Psoas muscle (tissue), 7 donors: ENCODE measurements at regions not wholly inside any gene's neighbourhood (a gene's known extent, or its start where the extent isn't known, plus 50 kb on each side); places are given as distances from the start of the nearest gene placed in this dataset.
A peak's percentile ranks its signal among the peaks of the same experiment; 100 is the strongest.

ENCODE experiments used
- ATAC-seq, 4 donors: fragments of 200-7000 bp; cut with Tn5 transposase; one replicate each; pipeline ENCODE4 v1.9.1; 2020; ENCODE audit warnings: moderate library complexity in 3 of 4, mild to moderate bottlenecking in 2 of 4
- DNase-seq, 2 donors: peaks; one replicate each; pipeline ENCODE4 v3.0.0-alpha.2; 2020
- H3K27ac ChIP-seq: fragments of 200-600 bp; one replicate; pipeline ENCODE4 v1.8.0; 2022
- H3K27me3 ChIP-seq, 3 donors: fragments of 200-600 bp in 1 of 3; one replicate each; pipeline versions ENCODE4 v1.6.1 to v1.8.0; 2013 to 2022; ENCODE audit warnings: low read length in 2 of 3, mild to moderate bottlenecking in 2 of 3, moderate library complexity in 1 of 3; ENCODE audit not compliant: insufficient read depth in 3 of 3
- H3K36me3 ChIP-seq, 2 donors: fragments of 200-600 bp in 1 of 2; one replicate each; pipeline versions ENCODE4 v1.6.1 to v1.8.0; 2013 to 2022; ENCODE audit warnings: low read depth in 1 of 2, mild to moderate bottlenecking in 1 of 2, moderate library complexity in 1 of 2; ENCODE audit not compliant: insufficient read depth in 1 of 2
- H3K4me1 ChIP-seq: fragments of 200-600 bp; one replicate; pipeline ENCODE4 v1.8.0; 2022
- H3K4me3 ChIP-seq: fragments of 200-600 bp; one replicate; pipeline ENCODE4 v1.8.0; 2022; ENCODE audit warnings: mild to moderate bottlenecking
- H3K9me3 ChIP-seq: fragments of 200-600 bp; one replicate; pipeline ENCODE4 v1.8.0; 2022
- CTCF ChIP-seq: fragments of 200-600 bp; IDR thresholded peaks from one replicate; pipeline ENCODE4 v1.8.0; 2022; ENCODE audit warnings: antibody characterized with exemption
- WGBS, 3 donors: extraction: QIAGEN DNeasy Blood & Tissue Kit; methylation state at CpG; one replicate each; pipeline versions ENCODE4 v1.1.6 to v1.1.7; 2013; 5-methylcytosine and 5-hydroxymethylcytosine counted together
- intact Hi-C, 2 donors: fragments of 100-400 bp; cut with DNase I; formaldehyde crosslinking; loops; one replicate each; pipeline versions ENCODE4 v1.11.0 to v1.14.2; 2022
- donor health status: healthy with polysubstance abuse.
- donor health status: DM: no; HTN: no; CAD: no; lungs with moderate emphysema.
- donor health status: Bipolar disorder and iron deficiency.
- donor health status: healthy.
- donor health status: DM: yes; HTN: yes; CAD: no.
- donor health status: DM: no; HTN: no; CAD: no.
- donor health status: DM: yes; HTN: yes; CAD: no.

GRCh38 chr2:163348857-163349380 lies 386.9 kb downstream of the FIGN start:
- Histone ChIP-seq H3K9me3 (no peaks in the 10 kb centered on the region), H3K4me3 (peak overlapping the region; percentile 61), H3K4me1 (peaks cover 2% of the 10 kb centered on the region), H3K27ac (peak overlapping the region; percentile 74), H3K36me3 (no peaks in the 10 kb centered on the region), H3K27me3 (no peaks in the 10 kb centered on the region)
- WGBS, 3 donors: 61 to 65% (median 63%) methylated on average over 8 of the region's 8 CpGs
- intact Hi-C loops: loop anchor here (5.0 to 10.0 kb wide), 4 partner anchors 116 to 716 kb away; partner anchors contain the start of gene FIGN (in 1 of the 2)
- ATAC-seq: peak in 2 of 4 donors; percentile 54 to 63
- no peak for TF ChIP-seq CTCF
- no peak for DNase-seq

DNA sequence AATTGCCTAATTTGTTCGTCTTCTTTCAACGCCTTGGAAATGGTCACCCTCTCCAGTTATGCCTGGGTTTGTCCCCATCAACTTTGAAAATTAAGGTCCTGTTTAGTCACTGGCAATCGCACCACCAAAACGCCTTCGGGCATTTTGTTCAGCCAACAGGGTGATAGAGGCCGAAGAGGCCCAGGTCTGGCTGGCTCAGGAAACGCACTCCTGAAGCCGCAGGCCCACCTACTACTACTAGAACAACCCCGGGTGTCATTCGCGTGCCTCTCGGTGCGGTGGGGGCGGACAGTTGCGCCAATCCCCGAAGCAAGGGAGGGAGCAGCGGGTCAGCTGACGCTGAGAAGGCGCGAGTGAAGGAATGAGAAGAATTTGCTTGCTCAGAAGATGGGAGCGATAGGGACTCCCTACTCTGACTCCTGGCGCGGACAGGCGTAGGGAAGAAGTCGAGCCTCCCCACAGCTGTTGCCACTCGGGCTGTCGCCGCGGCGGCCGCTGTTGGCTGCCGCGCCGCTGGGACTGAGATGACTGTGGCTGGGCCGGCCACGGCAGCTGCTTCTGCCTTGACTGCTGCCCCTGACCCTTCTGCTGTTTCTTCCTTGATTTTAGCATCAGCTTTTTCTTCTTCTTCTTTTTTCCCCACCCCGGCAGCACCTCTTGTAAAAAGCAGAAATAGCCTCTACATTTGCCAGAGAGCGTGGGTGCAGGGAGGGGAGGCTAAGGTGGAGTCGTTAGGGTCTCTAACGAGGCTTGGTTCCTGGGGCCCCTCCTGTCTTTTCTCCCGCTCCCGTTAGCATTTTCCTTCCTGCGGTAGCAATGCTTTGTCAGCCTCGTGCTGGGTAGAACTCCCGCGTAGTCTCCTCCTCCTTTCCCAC lies 387.6 kb downstream of the FIGN start:
- Histone ChIP-seq H3K27ac (peak overlapping the region; percentile 74), H3K9me3 (no peaks in the 10 kb centered on the region), H3K4me1 (peaks cover 2% of the 10 kb centered on the region), H3K36me3 (no peaks in the 10 kb centered on the region), H3K27me3 (no peaks in the 10 kb centered on the region), H3K4me3 (peak overlapping the region; percentile 61)
- 10 to 13% (median 11%) methylated on average over 46 of the region's 46 CpGs for WGBS, 3 donors
- intact Hi-C loops: loop anchor here (5.0 to 10.0 kb wide), 4 partner anchors 117 to 717 kb away; partner anchors contain the start of gene FIGN (in 1 of the 2)
- DNase-seq: peak; percentile 73 to 83
- no peak for TF ChIP-seq CTCF
- peak; percentile 94 to 98 (median 96) for ATAC-seq

GRCh38 chr2:163345795-163346573 lies 389.8 kb downstream of the FIGN start:
- H3K4me1 ChIP-seq: peaks cover 2% of the 10 kb centered on the region
- TF ChIP-seq CTCF: peak; percentile 83
- H3K27me3 ChIP-seq: no peaks in the 10 kb centered on the region
- WGBS, 3 donors: 13 to 24% (median 16%) methylated on average over 6 of the region's 6 CpGs
- no peak for DNase-seq
- H3K4me3 ChIP-seq: no peak overlapping the region
- no peaks in the 10 kb centered on the region for H3K9me3 ChIP-seq
- intact Hi-C loops: loop anchor here (5.0 to 10.0 kb wide), 4 partner anchors 119 to 719 kb away; partner anchors contain the start of gene FIGN (in 1 of the 2)
- peak in 1 of 4 donors; percentile 34 for ATAC-seq
- H3K36me3 ChIP-seq: no peaks in the 10 kb centered on the region
- no peak overlapping the region for H3K27ac ChIP-seq

GRCh38 chr2:163343316-163343715 lies 392.5 kb downstream of the FIGN start:
- Histone ChIP-seq H3K4me1 (peaks cover 2% of the 10 kb centered on the region), H3K27me3 (no peaks in the 10 kb centered on the region), H3K27ac (no peak overlapping the region), H3K9me3 (no peaks in the 10 kb centered on the region), H3K4me3 (no peak overlapping the region), H3K36me3 (no peaks in the 10 kb centered on the region)
- no peak for ATAC-seq
- intact Hi-C loops: loop anchor here (5.0 to 10.0 kb wide), 3 partner anchors 121 to 1084 kb away; no protein-coding TSS in a partner anchor
- WGBS, 3 donors: 79 to 81% (median 80%) methylated on average over 7 of the region's 7 CpGs
- TF ChIP-seq CTCF: no peak
- DNase-seq: no peak
